ENCODE measurements at regions not wholly inside any gene's neighbourhood (a gene's known extent, or its start where the extent isn't known, plus 50 kb on each side); places are given as distances from the start of the nearest gene placed in this dataset.
"Not testable (repeated sequence)": the region's sequence is repeated elsewhere in the genome, so short reads cannot be mapped to it uniquely, and the experiment has no call there.

GRCh38 chr4:120005527-120005926 lies 61.1 kb downstream of the MAD2L1 start:
- Mint-ChIP-seq H3K27ac (no peak overlapping the region), H3K4me1 (ENCODE audit: low read depth) (no peaks in the 10 kb centered on the region), H3K9me3 (peaks cover 9% of the 10 kb centered on the region), H3K4me3 (no peak overlapping the region), H3K36me3 (ENCODE audit: low read depth) (no peaks in the 10 kb centered on the region), H3K27me3 (no peaks in the 10 kb centered on the region)
- intact Hi-C loops (cut with micrococcal nuclease), result no loop called here

- no peak overlapping the region for H3K27ac Mint-ChIP-seq
- H3K36me3 Mint-ChIP-seq (ENCODE audit: low read depth), result no peaks in the 10 kb centered on the region
- no peaks in the 10 kb centered on the region for H3K27me3 Mint-ChIP-seq
- H3K4me1 Mint-ChIP-seq (ENCODE audit: low read depth), result no peaks in the 10 kb centered on the region
- H3K9me3 Mint-ChIP-seq, result peaks cover 9% of the 10 kb centered on the region
- intact Hi-C loops (cut with micrococcal nuclease), result no loop called here
- H3K4me3 Mint-ChIP-seq, result no peak overlapping the region
Observed at GRCh38 chr4:120005076-120005475, 61.6 kb downstream of the MAD2L1 start.

- Mint-ChIP-seq H3K36me3 (ENCODE audit: low read depth) (no peaks in the 10 kb centered on the region), H3K4me3 (no peak overlapping the region), H3K9me3 (peaks cover 9% of the 10 kb centered on the region), H3K27me3 (no peaks in the 10 kb centered on the region), H3K27ac (no peak overlapping the region), H3K4me1 (ENCODE audit: low read depth) (no peaks in the 10 kb centered on the region)
- intact Hi-C loops (cut with micrococcal nuclease), result no loop called here
Observed at GRCh38 chr4:120004054-120004453, 62.6 kb downstream of the MAD2L1 start.

GRCh38 chr4:120003193-120003592 lies 63.5 kb downstream of the MAD2L1 start:
- H3K4me1 Mint-ChIP-seq (ENCODE audit: low read depth), result no peaks in the 10 kb centered on the region
- H3K9me3 Mint-ChIP-seq, result peaks cover 9% of the 10 kb centered on the region
- H3K27ac Mint-ChIP-seq, result no peak overlapping the region
- H3K27me3 Mint-ChIP-seq, result no peaks in the 10 kb centered on the region
- intact Hi-C loops (cut with micrococcal nuclease), result no loop called here
- H3K36me3 Mint-ChIP-seq (ENCODE audit: low read depth), result no peaks in the 10 kb centered on the region
- no peak overlapping the region for H3K4me3 Mint-ChIP-seq

GRCh38 chr4:120001850-120002249 lies 64.8 kb downstream of the MAD2L1 start:
- Mint-ChIP-seq H3K36me3 (ENCODE audit: low read depth) (no peaks in the 10 kb centered on the region), H3K27ac (no peak overlapping the region), H3K9me3 (peaks cover 20% of the 10 kb centered on the region), H3K4me3 (no peak overlapping the region), H3K27me3 (no peaks in the 10 kb centered on the region), H3K4me1 (ENCODE audit: low read depth) (no peaks in the 10 kb centered on the region)
- intact Hi-C loops (cut with micrococcal nuclease), result no loop called here

- H3K4me3 Mint-ChIP-seq, result no peak overlapping the region
Observed at GRCh38 chr4:120000591-120001296, 65.9 kb downstream of the MAD2L1 start.

GRCh38 chr4:119996024-119996423 lies 70.6 kb downstream of the MAD2L1 start:
- H3K36me3 Mint-ChIP-seq (ENCODE audit: low read depth); H3K27ac Mint-ChIP-seq; H3K27me3 Mint-ChIP-seq; H3K4me3 Mint-ChIP-seq; H3K4me1 Mint-ChIP-seq (ENCODE audit: low read depth); intact Hi-C loops (cut with micrococcal nuclease): not testable (repeated sequence)
- H3K9me3 Mint-ChIP-seq, result peaks cover 14% of the 10 kb centered on the region

More at GRCh38 chr4:120000591-120001296, 65.9 kb downstream of the MAD2L1 start:
- Mint-ChIP-seq H3K27me3 (no peaks in the 10 kb centered on the region), H3K4me1 (ENCODE audit: low read depth) (no peaks in the 10 kb centered on the region), H3K36me3 (ENCODE audit: low read depth) (no peaks in the 10 kb centered on the region), H3K9me3 (peaks cover 23% of the 10 kb centered on the region), H3K27ac (no peak overlapping the region)
- intact Hi-C loops (cut with micrococcal nuclease), result no loop called here

- intact Hi-C loops (cut with micrococcal nuclease), result no loop called here
- H3K36me3 Mint-ChIP-seq (ENCODE audit: low read depth), result no peaks in the 10 kb centered on the region
- no peaks in the 10 kb centered on the region for H3K27me3 Mint-ChIP-seq
- H3K27ac Mint-ChIP-seq, result no peak overlapping the region
- H3K9me3 Mint-ChIP-seq, result no peaks in the 10 kb centered on the region
- no peak overlapping the region for H3K4me3 Mint-ChIP-seq
- H3K4me1 Mint-ChIP-seq (ENCODE audit: low read depth), result no peaks in the 10 kb centered on the region
Observed at GRCh38 chr4:119984996-119985395, 81.7 kb downstream of the MAD2L1 start.

GRCh38 chr4:119982756-119983155 lies 83.9 kb downstream of the MAD2L1 start:
- Mint-ChIP-seq H3K4me3 (no peak overlapping the region), H3K27ac (no peak overlapping the region), H3K9me3 (no peaks in the 10 kb centered on the region), H3K36me3 (ENCODE audit: low read depth) (no peaks in the 10 kb centered on the region), H3K27me3 (no peaks in the 10 kb centered on the region), H3K4me1 (ENCODE audit: low read depth) (no peaks in the 10 kb centered on the region)
- intact Hi-C loops (cut with micrococcal nuclease), result no loop called here

GRCh38 chr4:119980456-119980855 lies 86.2 kb downstream of the MAD2L1 start:
- intact Hi-C loops (cut with micrococcal nuclease), result no loop called here
- H3K4me3 Mint-ChIP-seq, result no peak overlapping the region
- H3K27me3 Mint-ChIP-seq, result no peaks in the 10 kb centered on the region
- no peaks in the 10 kb centered on the region for H3K4me1 Mint-ChIP-seq (ENCODE audit: low read depth)
- H3K36me3 Mint-ChIP-seq (ENCODE audit: low read depth), result no peaks in the 10 kb centered on the region
- no peak overlapping the region for H3K27ac Mint-ChIP-seq
- no peaks in the 10 kb centered on the region for H3K9me3 Mint-ChIP-seq

- Mint-ChIP-seq H3K36me3 (ENCODE audit: low read depth) (no peaks in the 10 kb centered on the region), H3K27me3 (no peaks in the 10 kb centered on the region), H3K4me3 (no peak overlapping the region)
Observed at GRCh38 chr4:119977076-119977940, 89.3 kb downstream of the MAD2L1 start.

GRCh38 chr4:119971431-119972084 lies 95.1 kb downstream of the MAD2L1 start:
- intact Hi-C loops (cut with micrococcal nuclease), result no loop called here
- H3K4me1 Mint-ChIP-seq (ENCODE audit: low read depth), result no peaks in the 10 kb centered on the region
- no peak overlapping the region for H3K27ac Mint-ChIP-seq
- H3K9me3 Mint-ChIP-seq, result no peaks in the 10 kb centered on the region
- H3K36me3 Mint-ChIP-seq (ENCODE audit: low read depth), result no peaks in the 10 kb centered on the region
- no peak overlapping the region for H3K4me3 Mint-ChIP-seq
- H3K27me3 Mint-ChIP-seq, result no peaks in the 10 kb centered on the region

More at GRCh38 chr4:119977076-119977940, 89.3 kb downstream of the MAD2L1 start:
- no peaks in the 10 kb centered on the region for H3K9me3 Mint-ChIP-seq
- H3K27ac Mint-ChIP-seq, result no peak overlapping the region
- no peaks in the 10 kb centered on the region for H3K4me1 Mint-ChIP-seq (ENCODE audit: low read depth)
- intact Hi-C loops (cut with micrococcal nuclease), result no loop called here

GRCh38 chr4:119962631-119963030 lies 104.0 kb downstream of the MAD2L1 start:
- Mint-ChIP-seq H3K4me1 (ENCODE audit: low read depth) (no peaks in the 10 kb centered on the region), H3K4me3 (no peak overlapping the region), H3K27me3 (no peaks in the 10 kb centered on the region), H3K27ac (no peak overlapping the region), H3K36me3 (ENCODE audit: low read depth) (no peaks in the 10 kb centered on the region), H3K9me3 (no peaks in the 10 kb centered on the region)
- intact Hi-C loops (cut with micrococcal nuclease), result no loop called here

GRCh38 chr4:119958983-119959382 lies 107.7 kb downstream of the MAD2L1 start:
- Mint-ChIP-seq H3K27me3 (no peaks in the 10 kb centered on the region), H3K4me3 (no peak overlapping the region), H3K4me1 (ENCODE audit: low read depth) (no peaks in the 10 kb centered on the region), H3K36me3 (ENCODE audit: low read depth) (no peaks in the 10 kb centered on the region), H3K27ac (no peak overlapping the region), H3K9me3 (peaks cover 18% of the 10 kb centered on the region)
- intact Hi-C loops (cut with micrococcal nuclease), result no loop called here

All from dendritic cell treated with granulocyte-macrophage colony-stimulating factor and Interleukin-4, amounts not matched to agents 40 ng/mL and 50 ng/mL, for 4 days (primary cell).